ENCODE measurements at regions not wholly inside any gene's neighbourhood (a gene's known extent, or its start where the extent isn't known, plus 50 kb on each side); places are given as distances from the start of the nearest gene placed in this dataset.
"Not testable (repeated sequence)": the region's sequence is repeated elsewhere in the genome, so short reads cannot be mapped to it uniquely, and the experiment has no call there.

- DNase-seq, result no peak
These were observed 209.8 kb downstream of the GJA1 start for GRCh38 chr6:121645100-121645745.

- no peak for DNase-seq
These were observed 212.5 kb downstream of the GJA1 start for GRCh38 chr6:121647905-121648304.

- no peak for DNase-seq
These were observed 214.5 kb downstream of the GJA1 start for GRCh38 chr6:121649951-121650350.

- DNase-seq, result peak in 1 of 2 donors; percentile 1
These were observed 216.0 kb downstream of the GJA1 start for GRCh38 chr6:121651420-121651819.

GRCh38 chr6:121652223-121652622 lies 216.8 kb downstream of the GJA1 start:
- no peak for DNase-seq

- no peak for DNase-seq
These were observed 217.5 kb downstream of the GJA1 start for GRCh38 chr6:121652726-121653623.

- DNase-seq, result no peak
These were observed 218.2 kb downstream of the GJA1 start for GRCh38 chr6:121653624-121654008.

GRCh38 chr6:121657972-121658371 lies 222.5 kb downstream of the GJA1 start:
- no peak for DNase-seq

GRCh38 chr6:121660277-121660676 lies 224.8 kb downstream of the GJA1 start:
- no peak for DNase-seq

GRCh38 chr6:121663292-121663810 lies 227.9 kb downstream of the GJA1 start:
- DNase-seq, result no peak

- no peak for DNase-seq
These were observed 228.7 kb downstream of the GJA1 start for GRCh38 chr6:121664158-121664557.

GRCh38 chr6:121666814-121667213 lies 231.4 kb downstream of the GJA1 start:
- no peak for DNase-seq

- DNase-seq, result no peak
These were observed 232.8 kb downstream of the GJA1 start for GRCh38 chr6:121668259-121668658.

- DNase-seq, result no peak
These were observed 235.1 kb downstream of the GJA1 start for GRCh38 chr6:121670511-121670910.

- no peak for DNase-seq
These were observed 242.1 kb downstream of the GJA1 start for GRCh38 chr6:121677571-121677970.

GRCh38 chr6:121678245-121678644 lies 242.8 kb downstream of the GJA1 start:
- no peak for DNase-seq

GRCh38 chr6:121680058-121680457 lies 244.6 kb downstream of the GJA1 start:
- DNase-seq, result no peak

- no peak for DNase-seq
These were observed 247.2 kb downstream of the GJA1 start for GRCh38 chr6:121682666-121683065.

GRCh38 chr6:121685806-121686205 lies 250.4 kb downstream of the GJA1 start:
- not testable (repeated sequence) for DNase-seq

GRCh38 chr6:121686611-121687023 lies 251.2 kb downstream of the GJA1 start:
- DNase-seq, result no peak

GRCh38 chr6:121688974-121689373 lies 253.5 kb downstream of the GJA1 start:
- no peak for DNase-seq

- no peak for DNase-seq
These were observed 255.7 kb downstream of the GJA1 start for GRCh38 chr6:121691126-121691551.

- DNase-seq, result no peak
These were observed 258.9 kb downstream of the GJA1 start for GRCh38 chr6:121694389-121694788.

- no peak for DNase-seq
These were observed 259.4 kb downstream of the GJA1 start for GRCh38 chr6:121694801-121695251.

All from CD4-positive, alpha-beta T cell treated with Interferon alpha-2 for 1 hour (primary cell).